ENCODE measurements at regions not wholly inside any gene's neighbourhood (a gene's known extent, or its start where the extent isn't known, plus 50 kb on each side); places are given as distances from the start of the nearest gene placed in this dataset.
"Not testable (repeated sequence)": the region's sequence is repeated elsewhere in the genome, so short reads cannot be mapped to it uniquely, and the experiment has no call there.

DNA sequence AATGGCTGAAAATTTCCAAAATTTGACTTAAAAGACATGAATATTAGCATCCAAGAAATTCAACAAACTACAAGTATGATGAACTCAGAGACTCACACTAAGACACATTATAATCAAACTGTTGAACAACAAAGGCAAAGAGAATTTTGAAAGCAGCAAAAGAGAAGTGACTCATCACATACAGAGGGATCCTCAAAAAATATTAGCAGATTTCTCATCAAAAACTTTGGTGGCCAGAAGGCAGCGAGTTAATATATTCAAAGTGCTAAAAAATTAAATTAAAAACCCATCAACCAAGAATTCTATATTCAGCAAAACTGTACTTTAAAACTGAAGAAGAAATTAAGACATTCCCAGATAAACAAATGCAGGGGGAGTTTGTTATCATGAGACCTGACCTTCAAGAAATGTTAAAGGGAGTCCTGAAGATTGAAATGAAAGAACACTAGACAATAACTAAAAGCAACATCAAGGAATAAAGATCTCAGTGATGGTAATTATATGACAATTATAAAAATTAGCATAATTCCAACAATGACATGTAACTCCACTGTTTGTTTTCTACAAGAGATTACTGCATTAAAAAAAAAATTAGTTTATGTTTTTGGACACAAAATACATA, 150.0 kb downstream of the RNASET2 start:
- DNase-seq (ENCODE audit: low read depth) = no peak

GRCh38 chr6:166803471-166803870, 152.9 kb downstream of the RNASET2 start:
- DNase-seq (ENCODE audit: low read depth) = peak; percentile 11

- no peak for DNase-seq (ENCODE audit: low read depth)
These were observed 153.9 kb downstream of the RNASET2 start for GRCh38 chr6:166802401-166802800.

- peak; percentile 31 for DNase-seq (ENCODE audit: low read depth)
These were observed 156.2 kb downstream of the RNASET2 start for GRCh38 chr6:166800137-166800536.

- DNase-seq (ENCODE audit: low read depth) = no peak
These were observed 157.7 kb downstream of the RNASET2 start for GRCh38 chr6:166798652-166799051.

DNA sequence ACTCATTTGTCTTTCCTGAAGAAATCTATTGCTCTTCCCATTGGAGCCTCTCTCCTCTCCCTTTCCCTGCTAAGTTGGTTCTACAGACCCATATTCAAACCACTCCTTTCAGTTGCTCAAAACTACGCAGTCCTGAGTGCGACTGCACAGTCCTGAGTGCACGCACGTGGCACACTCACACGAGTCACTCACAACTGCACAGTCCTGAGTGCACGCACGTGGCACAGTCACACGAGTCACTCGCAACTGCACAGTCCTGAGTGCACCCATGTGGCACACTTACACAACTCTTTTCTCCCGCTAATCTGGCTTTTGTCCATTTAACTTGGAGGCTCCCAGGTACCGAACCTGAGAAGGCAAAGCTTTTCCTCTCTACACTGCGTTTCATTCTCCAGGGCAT, 159.7 kb downstream of the RNASET2 start:
- no peak for DNase-seq (ENCODE audit: low read depth)

- DNase-seq (ENCODE audit: low read depth) = no peak
These were observed 160.5 kb downstream of the RNASET2 start for GRCh38 chr6:166795879-166796278.

- not testable (repeated sequence) for DNase-seq (ENCODE audit: low read depth)
These were observed 163.8 kb upstream of the RPS6KA2 start for GRCh38 chr6:166790808-166791207.

DNA sequence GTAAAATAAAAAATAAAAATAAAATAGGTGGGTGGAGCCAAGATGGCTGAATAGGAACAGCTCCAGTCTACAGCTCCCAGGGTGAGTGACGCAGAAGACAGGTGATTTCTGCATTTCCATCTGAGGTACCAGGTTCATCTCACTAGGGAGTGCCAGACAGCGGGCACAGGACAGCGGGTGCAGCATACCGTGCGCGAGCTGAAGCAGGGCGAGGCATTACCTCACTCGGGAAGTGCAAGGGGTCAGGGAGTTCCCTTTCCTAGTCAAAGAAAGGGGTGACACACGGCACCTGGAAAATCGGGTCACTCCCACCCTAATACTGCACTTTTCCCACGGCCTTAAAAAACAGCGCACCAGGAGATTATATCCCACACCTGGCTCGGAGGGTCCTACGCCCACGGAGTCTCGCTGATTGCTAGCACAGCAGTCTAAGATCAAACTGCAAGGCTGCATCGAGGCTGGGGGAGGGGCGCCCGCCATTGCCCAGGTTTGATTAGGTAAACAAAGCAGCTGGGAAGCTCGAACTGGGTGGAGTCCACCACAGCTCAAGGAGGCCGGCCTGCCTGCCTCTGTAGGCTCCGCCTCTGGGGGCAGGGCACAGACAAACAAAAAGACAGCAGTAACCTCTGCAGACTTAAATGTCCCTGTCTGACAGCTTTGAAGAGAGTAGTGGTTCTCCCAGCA, 161.9 kb upstream of the RPS6KA2 start:
- DNase-seq (ENCODE audit: low read depth) = not testable (repeated sequence)

DNA sequence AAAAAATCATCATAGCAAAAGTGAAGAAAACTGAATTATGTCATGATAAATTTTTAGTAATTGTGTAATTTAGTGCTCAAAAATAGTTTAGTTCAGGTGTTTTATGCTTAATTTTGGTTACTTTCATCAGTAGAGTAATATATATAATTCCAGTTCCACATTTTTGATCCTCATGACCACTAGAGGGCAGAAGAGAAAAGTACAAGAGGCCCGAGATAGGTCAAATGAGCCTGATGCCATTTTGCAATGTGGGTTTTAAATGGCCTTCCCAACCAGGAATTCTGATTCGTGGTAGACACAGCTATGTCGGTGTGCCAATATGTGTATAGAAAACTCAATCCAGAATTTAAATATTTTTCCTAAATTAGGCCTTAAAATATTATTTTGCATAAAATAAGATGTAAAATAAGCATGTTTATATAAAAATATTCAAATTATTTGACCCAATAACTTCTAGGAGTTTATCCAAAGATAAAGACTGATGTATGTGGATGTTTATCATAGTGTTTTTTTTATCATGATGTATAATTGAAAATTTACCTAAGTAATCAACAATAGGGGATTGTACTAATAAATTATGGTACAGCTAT, 159.7 kb upstream of the RPS6KA2 start:
- DNase-seq (ENCODE audit: low read depth) = peak; percentile 67

- no peak for DNase-seq (ENCODE audit: low read depth)
These were observed 158.1 kb upstream of the RPS6KA2 start for GRCh38 chr6:166785131-166785530.

- peak; percentile 8 for DNase-seq (ENCODE audit: low read depth)
These were observed 157.6 kb upstream of the RPS6KA2 start for GRCh38 chr6:166784691-166785090.

DNA sequence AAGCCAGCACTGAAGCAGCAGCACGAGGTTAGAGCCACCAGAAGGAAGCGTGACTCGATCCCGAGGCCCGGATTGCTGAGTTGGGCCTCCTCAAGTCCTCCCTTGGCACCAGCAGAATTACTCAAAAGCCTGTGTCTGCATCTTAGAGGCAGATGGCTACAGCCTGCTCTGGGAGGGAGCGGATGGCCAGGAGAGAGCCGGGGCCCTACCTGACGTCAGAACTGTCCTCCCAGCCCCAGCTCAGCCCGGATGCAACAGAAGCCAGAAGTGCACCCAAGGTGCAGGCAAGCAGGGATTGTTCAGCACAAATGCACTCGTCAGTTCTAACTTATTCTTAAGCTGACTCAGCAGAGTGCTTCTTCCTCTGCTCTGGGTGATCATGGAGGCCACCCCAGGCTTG, 155.5 kb upstream of the RPS6KA2 start:
- DNase-seq (ENCODE audit: low read depth) = no peak

- no peak for DNase-seq (ENCODE audit: low read depth)
These were observed 154.3 kb upstream of the RPS6KA2 start for GRCh38 chr6:166781331-166781730.

DNA sequence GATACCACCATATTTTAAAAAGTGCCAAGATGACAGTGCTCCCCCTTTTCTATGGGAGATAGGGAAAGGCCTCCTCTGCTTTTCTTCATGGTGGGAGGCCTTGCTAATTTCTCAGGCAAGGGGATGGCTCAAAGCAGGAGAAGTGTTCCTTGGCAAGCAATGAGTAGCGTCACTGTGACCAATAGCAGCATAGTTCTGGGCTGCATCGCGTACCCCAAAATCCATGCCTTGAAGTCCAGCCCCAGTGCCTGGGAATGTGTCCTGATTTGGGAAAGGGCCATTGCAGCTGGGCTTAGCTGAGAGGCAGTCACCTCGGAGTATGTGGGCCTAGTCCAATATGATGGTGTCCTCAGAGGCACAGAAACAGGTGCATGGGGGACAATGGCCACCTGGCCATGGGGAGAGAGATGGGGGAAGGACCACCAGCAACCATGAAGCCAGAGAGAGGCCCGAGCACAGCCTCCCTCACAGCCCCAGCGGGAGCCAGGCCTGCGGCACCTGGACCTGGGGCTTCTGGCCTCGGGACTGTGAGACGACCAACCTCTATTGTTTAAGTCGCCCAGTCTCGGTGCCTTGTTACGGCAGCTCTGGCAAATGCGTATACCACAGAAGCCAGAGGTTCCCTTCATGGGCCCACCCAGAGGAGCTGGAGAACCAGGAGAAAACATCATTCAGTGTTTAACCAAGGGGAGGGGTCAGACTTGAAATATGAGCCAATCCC, 153.1 kb upstream of the RPS6KA2 start:
- no peak for DNase-seq (ENCODE audit: low read depth)

GRCh38 chr6:166779381-166779780, 152.3 kb upstream of the RPS6KA2 start:
- no peak for DNase-seq (ENCODE audit: low read depth)

GRCh38 chr6:166778776-166779175, 151.7 kb upstream of the RPS6KA2 start:
- DNase-seq (ENCODE audit: low read depth) = no peak

DNA sequence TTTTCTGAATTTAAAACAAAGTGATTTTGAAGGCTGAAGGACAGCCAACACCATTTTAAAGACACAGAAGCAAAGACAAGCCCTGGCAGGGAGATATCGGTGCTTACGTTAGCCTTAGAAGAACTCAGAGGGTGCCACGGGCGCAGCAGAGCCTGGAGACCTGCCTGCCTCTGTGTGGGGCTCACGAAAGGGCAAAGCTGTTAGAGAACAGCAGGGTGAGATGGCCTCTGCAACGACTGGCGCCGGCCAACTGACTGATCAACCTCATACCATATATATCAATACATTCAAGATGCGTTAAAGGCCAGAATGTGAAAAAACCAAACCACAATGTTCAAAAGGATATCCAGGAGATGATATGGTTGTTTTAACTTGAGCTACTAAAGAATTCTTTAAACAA, 151.0 kb upstream of the RPS6KA2 start:
- DNase-seq (ENCODE audit: low read depth) = no peak

GRCh38 chr6:166777096-166777630, 150.1 kb upstream of the RPS6KA2 start:
- no peak for DNase-seq (ENCODE audit: low read depth)

DNA sequence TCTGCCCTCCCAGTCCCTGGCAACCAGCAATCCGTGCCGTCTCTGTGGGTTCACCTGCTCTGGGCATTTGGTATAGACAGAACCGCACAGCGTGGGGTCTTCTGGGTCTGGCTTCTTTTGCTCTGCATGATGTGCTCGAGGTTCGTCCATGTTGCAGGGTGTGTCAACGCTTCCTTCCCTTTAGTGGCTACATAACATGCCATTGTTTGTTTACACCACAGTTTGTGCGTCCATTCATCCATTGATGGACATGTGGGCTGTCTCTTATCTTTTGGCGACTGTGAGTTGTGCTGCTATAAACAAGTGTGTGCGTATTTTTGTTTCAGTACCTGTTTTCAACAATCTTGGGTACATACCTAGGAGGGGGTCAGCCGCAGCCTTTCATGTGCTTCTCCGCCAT, 149.5 kb upstream of the RPS6KA2 start:
- DNase-seq (ENCODE audit: low read depth) = no peak

GRCh38 chr6:166775923-166776220, 148.8 kb upstream of the RPS6KA2 start:
- DNase-seq (ENCODE audit: low read depth) = no peak

GRCh38 chr6:166775180-166775922, 148.3 kb upstream of the RPS6KA2 start:
- peak; percentile 65 for DNase-seq (ENCODE audit: low read depth)

All from RPMI7951 (cell line).